OCI-LY7 (cell line): ENCODE measurements at regions not wholly inside any gene's neighbourhood (a gene's known extent, or its start where the extent isn't known, plus 50 kb on each side); places are given as distances from the start of the nearest gene placed in this dataset.

Experiments
- EZH2phosphoT487 ChIP-seq: fragments of 200-600 bp; sonication (generic); IDR thresholded peaks from 2 replicates; pipeline ENCODE4 v1.6.1; 2018; ENCODE audit warnings: low read depth, borderline replicate concordance, mild to moderate bottlenecking, mixed run types, antibody characterized with exemption, low read length, moderate library complexity, mixed read lengths
- TF ChIP-seq, protein P1 (sequence below): fragments of 200-600 bp; sonication (generic); conservative IDR thresholded peaks from 2 replicates; pipeline ENCODE4 v1.5.1; 2014; ENCODE audit warnings: mild to moderate bottlenecking, antibody characterized with exemption, low read length, moderate library complexity, mixed read lengths

DNA sequence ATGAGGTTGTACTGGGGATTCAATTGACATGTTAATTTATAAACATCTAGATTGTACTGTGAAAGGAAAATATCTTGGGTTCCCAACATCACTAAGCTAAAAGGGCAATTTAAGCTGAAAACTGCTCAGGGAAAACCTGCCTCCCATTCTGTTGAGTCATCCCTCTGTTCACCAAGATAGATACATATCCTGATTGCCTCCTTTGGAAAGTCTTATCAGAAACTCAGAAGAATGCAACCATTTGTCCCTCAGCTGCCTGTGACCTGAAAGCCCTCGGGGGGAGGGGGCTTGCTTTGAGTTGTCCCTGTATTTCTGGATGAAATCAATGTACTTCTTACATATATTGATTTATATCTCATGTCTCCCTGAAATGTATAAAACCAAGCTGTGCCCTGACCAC is 187.0 kb upstream of the ETV3 start:
- TF ChIP-seq, protein P1, sequence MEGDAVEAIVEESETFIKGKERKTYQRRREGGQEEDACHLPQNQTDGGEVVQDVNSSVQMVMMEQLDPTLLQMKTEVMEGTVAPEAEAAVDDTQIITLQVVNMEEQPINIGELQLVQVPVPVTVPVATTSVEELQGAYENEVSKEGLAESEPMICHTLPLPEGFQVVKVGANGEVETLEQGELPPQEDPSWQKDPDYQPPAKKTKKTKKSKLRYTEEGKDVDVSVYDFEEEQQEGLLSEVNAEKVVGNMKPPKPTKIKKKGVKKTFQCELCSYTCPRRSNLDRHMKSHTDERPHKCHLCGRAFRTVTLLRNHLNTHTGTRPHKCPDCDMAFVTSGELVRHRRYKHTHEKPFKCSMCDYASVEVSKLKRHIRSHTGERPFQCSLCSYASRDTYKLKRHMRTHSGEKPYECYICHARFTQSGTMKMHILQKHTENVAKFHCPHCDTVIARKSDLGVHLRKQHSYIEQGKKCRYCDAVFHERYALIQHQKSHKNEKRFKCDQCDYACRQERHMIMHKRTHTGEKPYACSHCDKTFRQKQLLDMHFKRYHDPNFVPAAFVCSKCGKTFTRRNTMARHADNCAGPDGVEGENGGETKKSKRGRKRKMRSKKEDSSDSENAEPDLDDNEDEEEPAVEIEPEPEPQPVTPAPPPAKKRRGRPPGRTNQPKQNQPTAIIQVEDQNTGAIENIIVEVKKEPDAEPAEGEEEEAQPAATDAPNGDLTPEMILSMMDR: no peak
- TF ChIP-seq EZH2phosphoT487: no peak
